PC-3 (cell line): ENCODE measurements at regions not wholly inside any gene's neighbourhood (a gene's known extent, or its start where the extent isn't known, plus 50 kb on each side); places are given as distances from the start of the nearest gene placed in this dataset.

Experiments
- EZH2 ChIP-seq: fragments of 300-600 bp; sonication (generic); IDR thresholded peaks from one replicate; pipeline ENCODE4 v1.6.1; 2017; ENCODE audit warnings: antibody characterized with exemption, mild to moderate bottlenecking, low read length; ENCODE audit not compliant: unreplicated experiment
- EZH2phosphoT487 ChIP-seq: fragments of 300-600 bp; sonication (generic); IDR thresholded peaks from 2 replicates; pipeline ENCODE4 v1.6.1; 2018; ENCODE audit warnings: mild to moderate bottlenecking, antibody characterized with exemption, low read length, borderline replicate concordance
- TF ChIP-seq, protein P1 (sequence below): fragments of 300-600 bp; sonication (generic); conservative IDR thresholded peaks from 2 replicates; pipeline ENCODE4 v1.5.1; 2017; ENCODE audit warnings: antibody characterized with exemption, low read depth, mild to moderate bottlenecking, low read length

DNA sequence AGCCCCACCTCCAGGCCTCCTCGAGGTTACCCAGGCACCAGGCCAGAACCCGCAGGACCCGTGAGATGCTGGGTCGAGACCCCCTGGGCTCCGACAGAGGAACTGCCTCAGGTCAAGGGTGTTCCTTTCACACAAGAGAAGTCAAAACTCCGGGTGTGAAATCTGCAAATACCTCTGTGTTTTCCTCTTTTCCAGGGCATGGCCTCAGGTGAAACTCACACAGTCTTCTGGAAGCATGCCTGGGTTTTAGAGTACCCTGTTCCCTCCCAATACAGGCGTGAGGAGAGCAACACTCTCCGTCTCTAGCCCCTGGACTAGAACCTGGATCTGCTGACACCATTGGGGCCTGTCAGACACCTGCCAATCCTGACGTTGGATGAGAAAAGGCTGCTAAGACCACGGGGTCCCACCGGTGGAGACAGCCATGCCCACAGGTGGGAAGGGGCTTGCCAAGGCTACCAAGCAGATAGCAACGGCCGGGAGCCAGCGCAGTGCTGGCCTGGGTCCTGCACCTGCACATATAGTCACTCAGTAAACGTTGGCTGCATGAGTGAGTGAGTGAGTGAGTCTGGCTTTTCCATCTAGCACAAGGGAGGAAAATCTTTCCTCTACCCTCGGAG, 182.0 kb upstream of the PPP1R26 start:
- TF ChIP-seq, protein P1, sequence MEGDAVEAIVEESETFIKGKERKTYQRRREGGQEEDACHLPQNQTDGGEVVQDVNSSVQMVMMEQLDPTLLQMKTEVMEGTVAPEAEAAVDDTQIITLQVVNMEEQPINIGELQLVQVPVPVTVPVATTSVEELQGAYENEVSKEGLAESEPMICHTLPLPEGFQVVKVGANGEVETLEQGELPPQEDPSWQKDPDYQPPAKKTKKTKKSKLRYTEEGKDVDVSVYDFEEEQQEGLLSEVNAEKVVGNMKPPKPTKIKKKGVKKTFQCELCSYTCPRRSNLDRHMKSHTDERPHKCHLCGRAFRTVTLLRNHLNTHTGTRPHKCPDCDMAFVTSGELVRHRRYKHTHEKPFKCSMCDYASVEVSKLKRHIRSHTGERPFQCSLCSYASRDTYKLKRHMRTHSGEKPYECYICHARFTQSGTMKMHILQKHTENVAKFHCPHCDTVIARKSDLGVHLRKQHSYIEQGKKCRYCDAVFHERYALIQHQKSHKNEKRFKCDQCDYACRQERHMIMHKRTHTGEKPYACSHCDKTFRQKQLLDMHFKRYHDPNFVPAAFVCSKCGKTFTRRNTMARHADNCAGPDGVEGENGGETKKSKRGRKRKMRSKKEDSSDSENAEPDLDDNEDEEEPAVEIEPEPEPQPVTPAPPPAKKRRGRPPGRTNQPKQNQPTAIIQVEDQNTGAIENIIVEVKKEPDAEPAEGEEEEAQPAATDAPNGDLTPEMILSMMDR: no peak
- TF ChIP-seq EZH2: no peak
- no peak for TF ChIP-seq EZH2phosphoT487
